Activated CD8-positive, alpha-beta memory T cell treated with anti-CD3 and anti-CD28 coated beads, Interleukin-2, amount 50 U/mL, for 4 hours (primary cell): ENCODE measurements at regions not wholly inside any gene's neighbourhood (a gene's known extent, or its start where the extent isn't known, plus 50 kb on each side); places are given as distances from the start of the nearest gene placed in this dataset.

Experiments
- DNase-seq: peaks from one replicate; pipeline ENCODE4 v3.0.0-alpha.2; 2020

DNA sequence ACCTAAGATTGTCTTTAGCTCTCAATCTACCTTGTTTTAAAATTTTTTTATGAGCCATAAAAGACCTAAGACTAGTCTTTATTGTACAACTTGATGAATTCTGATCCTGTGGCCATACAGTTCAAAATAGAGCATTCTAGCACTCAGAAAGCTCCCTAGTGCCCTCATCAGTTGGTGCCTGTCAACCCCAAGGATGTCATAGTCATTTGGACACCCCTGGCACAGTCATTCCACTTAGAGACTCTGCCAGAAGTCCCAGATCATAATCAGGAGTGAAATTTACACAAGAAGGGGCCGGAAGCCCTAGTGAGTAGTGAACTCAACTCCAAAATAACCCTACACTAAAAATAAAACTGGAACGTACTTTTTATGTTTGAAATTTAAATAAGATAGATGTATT, 80.0 kb upstream of the INSIG1 start:
- DNase-seq: no peak

DNA sequence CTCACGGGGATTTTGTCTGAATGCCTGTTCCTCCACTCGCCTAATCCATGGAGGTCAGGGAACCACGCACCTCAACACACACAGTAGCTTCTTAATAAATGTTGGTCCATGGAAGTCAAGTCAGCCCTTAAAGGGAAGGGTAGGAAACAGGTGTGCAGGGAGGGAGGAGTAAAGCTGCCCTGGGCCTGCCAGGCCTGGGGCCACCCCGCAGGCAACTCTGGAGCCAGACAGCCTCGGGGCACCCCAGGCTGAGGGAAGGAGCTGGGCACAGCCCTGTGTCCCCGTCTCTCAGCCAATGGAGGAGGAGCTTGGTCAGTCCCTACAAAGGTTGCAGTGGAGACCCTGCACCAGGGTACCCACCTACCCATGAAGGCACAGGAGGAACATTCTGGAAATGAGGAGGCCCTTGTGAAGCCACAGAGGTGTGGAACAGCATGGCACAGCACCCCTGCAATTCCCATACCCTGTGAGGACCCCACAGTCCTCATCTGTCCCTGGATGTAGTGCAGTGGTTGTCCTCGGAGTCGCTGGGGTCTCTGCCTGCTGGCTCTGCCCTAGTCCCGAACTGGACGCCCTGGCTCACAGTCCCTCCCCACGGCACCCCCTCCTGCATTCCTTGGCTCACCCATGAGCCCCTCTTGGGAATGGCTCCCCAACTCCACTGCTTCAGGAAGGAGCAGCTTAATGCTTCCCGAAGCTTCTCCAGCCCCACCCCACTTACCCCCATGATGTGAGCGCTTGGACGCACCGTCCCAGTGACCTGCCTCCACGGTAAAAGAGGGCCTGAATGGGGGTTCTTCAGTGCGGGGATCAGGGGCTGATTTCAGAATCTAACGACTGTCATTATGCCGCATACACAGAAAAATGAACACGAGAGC, 79.2 kb upstream of the INSIG1 start:
- no peak for DNase-seq

DNA sequence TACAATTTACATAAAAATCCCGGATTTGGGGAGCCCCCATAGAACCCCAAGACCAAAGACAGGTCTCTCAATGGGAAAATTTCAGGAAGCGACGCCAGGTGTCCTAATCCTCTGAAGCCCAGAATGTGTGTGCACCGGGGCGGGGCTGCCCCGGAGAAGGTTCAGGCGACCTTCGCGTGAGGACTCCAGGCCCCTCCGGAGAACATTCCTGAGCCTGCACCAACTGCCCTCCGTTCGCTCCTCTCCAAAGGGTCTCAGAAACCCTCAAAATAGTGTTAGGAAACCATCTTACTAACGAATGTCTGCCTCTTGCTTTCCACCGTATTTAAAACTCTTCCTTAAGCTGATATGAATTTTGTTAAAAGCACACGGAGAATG, 78.5 kb upstream of the INSIG1 start:
- no peak for DNase-seq

DNA sequence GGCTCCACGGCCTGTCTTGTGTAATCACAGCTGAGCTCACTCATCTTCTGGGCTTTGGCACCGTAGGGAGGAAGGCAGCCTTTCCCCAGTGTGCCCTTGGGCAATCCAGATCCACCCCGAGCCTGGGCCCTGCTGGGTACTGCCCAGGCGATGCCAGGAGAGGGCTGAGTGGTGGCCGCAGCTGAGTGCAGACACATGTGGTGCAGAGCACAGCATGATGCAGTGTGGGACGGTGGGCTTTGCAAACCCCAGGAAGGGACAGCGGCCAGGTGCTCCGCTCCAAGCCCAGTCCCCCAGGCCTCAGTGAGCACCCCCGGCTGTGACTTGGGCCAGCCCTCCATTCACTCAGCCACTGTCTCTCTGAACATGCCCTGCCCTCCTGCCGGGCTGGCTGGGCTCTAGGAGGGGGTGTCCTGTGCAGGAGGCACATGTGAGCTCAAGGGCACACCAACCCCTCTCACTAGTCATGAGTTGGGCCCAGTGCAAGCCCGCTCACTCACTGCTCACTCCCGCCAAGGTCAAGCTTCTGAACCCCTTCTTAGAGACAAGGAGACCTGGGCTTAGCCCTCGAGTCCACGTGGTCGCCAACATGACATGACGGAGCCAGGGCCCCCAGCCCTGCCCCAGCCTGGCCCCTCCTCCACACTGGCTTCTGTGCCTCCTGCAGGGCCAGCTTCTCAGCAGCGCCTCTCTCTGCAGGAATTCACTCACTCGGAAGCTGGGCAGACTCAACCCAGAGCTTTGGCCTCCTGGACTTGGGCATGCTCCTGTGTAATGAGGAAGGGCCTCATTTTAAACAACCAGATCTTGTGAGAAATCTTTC, 77.5 kb upstream of the INSIG1 start:
- no peak for DNase-seq

DNA sequence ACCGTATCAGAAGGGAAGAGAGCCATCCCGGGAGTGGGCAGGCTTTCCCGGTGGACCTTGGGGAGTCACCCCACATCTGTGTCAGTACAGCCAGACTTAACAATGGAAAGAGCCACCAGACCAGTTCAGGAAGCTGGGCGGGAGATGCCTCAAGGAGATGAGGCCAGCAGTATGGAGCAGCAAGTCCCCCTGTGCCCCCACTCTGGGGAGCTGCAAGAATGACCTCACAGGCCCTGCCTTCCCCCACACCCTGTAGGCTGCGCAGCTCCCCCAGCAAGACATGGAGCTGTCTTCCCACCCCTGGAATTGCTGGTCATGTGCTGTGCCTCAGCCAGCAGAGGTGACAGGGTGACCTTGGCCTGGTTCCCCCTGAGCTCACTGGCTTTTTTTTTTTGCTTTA, 76.8 kb upstream of the INSIG1 start:
- DNase-seq: no peak

DNA sequence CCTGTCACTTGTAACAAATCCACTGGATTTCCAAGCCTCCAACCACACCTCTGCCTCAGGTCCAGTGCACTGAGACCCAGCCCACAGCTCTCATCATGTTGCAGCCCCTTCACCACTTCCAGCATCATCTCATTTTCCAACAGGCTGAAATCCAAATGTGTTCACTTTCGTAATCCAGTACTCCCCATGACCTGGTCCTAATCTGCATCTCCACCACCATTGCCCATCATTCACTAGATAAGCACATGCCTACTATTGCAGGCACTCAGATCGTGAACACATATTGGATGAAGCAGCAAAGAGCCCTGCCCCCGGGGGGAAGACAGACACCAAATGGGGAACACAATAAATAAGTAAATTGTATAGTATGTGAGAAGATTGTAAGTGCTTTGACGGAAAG, 76.1 kb upstream of the INSIG1 start:
- DNase-seq: no peak

DNA sequence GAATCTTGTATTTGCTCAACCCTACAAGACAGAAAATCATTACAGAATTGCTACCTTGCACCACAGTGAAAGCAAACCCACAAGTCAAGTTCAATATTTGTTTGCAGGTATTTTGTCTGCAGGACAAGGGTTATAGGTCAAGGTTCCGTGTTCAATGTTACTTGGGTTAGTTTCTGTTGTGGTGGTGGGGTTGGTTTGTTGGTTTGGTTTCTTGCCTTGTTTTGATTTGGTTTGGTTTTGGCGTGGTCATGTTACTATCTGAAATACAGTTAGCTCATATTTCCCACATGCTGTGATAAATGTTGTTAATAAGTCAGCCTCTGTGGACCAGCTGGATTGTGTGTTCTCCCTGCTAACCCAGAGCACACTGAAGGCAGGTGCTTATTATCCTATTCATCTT, 75.6 kb upstream of the INSIG1 start:
- DNase-seq: no peak

DNA sequence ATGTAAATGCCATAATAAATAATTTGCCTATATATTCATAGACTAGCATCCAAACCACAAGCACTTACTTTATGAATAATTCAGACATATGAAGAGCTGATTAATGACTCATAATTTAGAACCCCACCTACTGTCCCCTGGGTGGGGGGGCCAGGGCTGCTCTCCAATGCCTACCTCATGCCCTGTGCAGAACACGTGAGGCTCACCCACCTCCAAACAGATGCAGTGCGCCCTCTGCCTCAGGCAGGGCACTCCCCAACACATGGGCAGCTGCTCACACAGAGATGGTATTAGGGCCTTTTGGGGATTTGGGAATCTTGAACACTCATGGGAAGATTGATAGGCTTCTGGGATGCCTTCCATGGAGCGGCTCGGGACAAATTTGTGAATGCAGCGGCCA, 75.1 kb upstream of the INSIG1 start:
- no peak for DNase-seq

DNA sequence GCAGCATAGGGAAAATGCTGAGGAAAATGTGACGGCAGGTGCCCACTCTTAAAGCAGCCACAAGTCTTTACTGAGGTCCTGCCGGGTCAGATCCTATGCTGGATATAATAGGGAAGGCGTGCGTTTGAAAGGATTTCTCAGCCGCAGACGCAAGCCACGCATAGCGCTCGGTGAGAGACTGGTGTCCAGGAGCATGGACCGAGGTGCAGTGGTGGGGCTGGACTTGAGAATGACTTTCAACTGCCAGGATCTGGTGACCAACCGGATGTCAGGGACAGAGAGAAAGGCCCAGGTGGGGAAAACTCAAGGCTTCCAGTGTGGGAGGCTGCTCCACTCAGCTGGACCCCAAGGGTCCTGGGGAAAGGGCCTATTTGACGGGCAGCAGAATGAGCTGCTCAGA, 74.7 kb upstream of the INSIG1 start:
- no peak for DNase-seq

DNA sequence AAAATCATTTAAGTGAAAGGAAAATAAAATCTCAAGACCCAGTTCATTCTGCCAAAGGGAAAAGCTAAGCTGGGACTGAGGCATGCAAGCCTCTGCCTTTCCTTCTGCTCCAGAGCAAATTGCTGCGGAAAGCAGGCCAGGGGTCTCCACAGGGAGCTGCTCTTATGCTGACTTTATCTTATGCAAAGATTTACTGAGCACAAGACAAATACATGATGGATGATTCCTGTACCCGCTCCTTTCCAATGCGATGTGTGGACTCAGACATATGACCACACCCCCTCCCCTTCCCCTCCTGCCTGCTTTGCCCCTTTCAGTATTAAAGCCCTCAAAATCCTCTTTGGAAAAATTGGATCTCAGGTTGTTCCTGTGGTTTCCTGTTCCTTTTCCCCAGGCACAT, 74.2 kb upstream of the INSIG1 start:
- DNase-seq: no peak

DNA sequence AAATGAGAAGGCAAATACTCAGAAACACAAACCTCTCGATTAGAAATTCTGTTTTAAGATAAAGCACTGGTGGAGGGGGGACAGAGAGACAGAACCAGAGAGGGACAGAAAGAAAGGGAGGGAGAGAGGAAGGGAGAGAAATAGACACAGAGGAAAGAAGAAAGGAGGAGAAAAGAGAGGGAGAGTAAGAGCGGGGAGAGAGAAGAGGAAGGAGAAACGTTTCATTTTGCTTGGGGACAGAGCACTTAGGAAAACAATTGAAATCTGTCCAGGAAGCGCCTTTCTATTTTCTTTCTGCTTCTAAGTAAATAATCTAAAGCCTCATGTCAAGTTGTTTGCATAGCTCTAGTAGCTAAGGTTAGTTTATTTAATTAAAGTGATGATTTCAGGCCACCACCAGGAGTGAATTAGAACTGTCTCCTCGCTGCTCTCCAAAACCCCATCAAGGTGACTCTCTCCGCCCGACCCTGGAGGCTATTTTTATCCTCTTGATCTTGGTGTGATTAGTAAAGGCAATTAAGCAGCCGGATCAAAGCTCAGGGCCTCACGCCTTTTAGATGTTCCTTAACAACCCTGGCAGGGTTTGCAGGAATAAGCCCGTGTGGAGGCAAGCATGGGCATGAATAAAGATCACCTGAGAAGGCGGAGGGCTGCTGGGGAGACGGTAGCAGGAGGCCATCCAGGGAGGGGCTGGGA, 73.4 kb upstream of the INSIG1 start:
- DNase-seq: no peak

DNA sequence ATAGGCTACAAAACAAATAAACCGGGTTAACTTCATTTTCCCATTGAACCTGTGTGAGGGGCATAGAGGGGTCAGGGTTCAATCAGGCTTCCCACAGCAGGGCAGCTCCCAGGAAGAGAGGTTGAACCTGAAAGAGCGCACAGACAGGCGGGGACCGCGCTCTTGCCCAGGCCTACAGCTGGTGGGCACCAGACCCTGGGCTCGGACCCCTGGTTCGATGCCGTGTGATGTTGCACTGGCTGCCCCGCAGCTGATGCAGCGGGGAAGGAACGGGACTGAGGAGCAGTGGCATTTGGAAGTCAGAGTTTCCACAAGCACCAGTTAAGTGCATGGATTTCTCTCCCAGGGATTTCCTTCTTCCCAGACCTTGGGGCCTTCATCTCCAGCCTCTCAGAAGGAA, 72.6 kb upstream of the INSIG1 start:
- DNase-seq: no peak

DNA sequence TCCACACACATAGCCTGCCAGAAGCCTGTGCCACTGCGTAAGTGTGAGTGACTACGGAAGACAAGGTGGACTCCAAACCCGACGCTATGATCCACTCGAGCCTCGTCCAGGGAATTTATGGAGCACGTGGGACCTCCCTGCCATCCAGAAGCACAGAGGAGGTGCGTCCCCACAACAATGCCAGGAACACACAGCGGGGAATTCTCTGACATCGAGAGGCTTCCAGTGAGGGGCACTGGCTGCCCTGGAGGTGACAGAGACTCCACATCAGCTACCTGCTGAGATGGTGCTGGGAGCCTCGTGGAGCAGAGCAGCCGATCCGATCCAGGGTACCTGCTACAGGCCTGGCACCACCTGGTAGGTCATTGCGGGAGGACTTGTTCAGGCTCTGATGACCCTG, 72.2 kb upstream of the INSIG1 start:
- DNase-seq: no peak

DNA sequence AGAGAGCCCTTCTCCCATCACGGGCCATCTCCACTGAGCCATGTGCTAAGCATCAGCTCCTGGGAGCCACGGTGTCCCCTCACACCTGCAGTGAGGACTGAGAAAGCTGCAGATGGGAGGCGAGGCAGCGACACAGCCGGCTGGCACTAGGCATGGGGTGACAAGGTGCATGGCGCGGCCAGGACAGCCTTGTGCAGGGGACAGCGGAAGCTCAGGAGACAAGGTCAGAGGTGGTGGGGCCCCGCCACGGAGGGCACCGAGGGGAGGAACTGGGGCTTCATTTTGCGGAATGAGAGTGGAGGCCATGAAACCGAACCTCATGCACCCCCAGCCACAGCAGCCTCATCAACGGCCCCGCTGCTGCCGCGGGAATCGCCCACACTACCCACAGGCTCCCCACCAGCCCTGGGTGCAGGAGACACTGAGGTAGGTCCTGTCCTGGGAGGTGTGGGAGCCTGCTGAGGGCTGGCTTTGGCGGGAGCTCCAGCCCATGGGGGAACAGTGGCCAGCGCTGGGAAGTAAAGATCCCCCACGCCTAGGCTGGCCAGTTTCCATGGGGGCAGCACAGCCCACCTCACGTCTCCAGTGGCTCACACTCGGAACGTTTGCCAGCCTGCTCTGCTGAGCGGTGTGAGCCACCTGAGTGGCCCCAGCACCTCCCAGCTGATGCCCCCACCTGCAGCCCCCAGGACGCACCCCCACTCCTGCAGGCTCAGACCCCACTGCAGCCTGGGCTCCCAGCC, 71.2 kb upstream of the INSIG1 start:
- no peak for DNase-seq

DNA sequence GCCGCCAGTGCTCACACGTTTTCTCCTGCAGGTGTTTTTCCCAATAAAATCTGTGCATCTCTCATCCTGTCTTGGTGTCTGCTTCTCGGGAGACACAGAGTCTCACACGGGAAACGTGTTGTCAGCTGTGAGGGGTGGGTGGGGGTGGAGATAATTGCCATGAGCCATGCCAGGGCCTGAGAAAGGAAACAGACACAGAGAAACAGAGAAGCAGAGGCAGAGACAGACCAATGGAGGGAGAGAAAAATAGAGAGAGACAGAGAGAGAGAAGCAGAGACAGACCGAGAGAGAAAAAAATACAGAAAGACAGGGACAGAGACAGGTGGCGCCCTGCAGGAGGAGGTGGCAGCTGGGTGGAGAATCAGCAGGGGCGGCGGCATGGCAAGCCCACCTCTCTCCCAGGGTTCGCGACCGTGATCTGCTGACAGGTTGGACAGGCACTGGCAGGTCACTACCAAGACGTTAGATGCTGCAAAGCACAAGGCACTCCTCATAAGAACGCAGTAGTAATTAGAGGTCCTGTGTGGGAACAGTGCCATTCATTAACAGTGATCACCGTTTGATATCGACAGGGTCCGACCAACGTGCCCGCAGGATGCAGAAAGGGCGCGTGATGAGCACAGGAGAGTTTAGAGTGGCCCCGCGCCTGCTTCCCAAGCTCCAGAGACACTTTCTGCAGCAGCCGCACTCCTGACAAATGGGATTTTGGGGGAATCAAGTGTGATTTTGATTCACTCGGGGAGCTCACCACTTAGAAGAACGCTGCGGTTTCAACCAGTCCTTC, 70.5 kb upstream of the INSIG1 start:
- DNase-seq: no peak

DNA sequence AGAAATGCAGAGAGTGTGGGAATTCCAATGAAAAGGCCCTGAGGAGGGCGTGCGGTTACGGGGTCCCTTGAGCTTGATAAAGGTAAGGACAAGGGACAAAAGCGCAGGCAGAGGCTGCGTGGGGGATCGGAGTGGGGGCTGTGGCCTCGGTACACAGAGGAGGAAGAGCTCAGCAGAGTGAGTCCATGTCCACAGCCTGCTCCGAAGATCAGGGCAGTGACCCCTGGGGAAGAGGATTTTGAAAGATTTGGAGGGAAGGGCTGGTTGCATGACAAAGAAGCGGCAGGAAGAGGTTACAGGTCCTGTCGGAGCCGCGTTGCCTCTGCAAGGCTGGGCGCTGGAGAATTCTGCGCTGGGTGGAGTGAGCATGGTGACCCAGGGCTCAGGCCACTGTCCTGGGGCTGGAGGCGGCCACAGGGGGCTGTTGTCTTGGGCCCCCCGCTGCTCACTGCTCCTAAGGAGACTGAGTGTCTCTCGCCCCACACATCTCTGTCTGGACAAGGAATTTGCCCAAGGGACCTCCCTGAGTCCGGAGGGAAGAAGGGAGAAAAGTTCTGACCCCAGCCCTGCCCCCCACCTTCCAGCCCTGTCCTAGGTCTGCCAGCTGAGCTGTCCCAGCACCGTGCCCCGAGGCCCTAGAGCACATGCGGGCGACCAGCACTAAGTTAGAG, 69.8 kb upstream of the INSIG1 start:
- DNase-seq: no peak

DNA sequence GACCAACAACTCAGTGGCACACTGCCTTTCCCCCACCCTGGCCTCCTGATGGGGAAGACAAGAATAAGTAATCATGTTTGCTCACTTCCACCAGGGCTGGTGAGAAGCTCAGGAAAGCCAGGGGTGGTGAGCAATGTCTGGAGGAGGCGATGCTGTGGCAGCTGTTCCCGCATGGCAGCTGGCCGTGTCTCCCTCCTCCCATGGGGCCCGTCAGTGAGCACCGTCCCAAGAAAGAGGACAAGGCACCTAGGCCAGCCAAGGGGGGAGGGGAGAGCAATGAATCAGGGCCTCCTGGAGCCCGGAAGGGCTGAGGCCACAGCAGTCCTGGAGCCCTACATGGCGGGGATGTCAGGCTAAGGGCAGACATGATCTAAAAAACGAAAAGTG, 69.2 kb upstream of the INSIG1 start:
- DNase-seq: no peak

DNA sequence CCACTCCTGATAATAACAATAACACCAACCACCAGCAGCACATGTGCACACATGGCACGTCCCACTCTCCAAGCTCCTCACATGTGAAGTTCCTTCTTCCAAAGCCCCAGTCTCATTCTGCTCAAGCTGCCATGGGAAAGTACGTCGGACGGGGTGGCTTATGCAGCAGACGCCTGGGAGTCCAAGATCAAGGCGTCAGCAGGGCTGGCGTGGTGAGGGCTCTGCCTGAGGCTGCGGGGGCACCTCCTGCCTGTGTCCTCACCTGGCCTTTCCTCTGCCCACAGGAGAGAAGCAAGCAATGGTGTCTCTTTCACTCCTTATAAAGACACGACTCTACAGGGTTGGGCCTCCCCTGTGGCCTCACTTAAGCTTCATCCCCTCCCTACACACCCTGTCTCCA, 68.8 kb upstream of the INSIG1 start:
- no peak for DNase-seq

DNA sequence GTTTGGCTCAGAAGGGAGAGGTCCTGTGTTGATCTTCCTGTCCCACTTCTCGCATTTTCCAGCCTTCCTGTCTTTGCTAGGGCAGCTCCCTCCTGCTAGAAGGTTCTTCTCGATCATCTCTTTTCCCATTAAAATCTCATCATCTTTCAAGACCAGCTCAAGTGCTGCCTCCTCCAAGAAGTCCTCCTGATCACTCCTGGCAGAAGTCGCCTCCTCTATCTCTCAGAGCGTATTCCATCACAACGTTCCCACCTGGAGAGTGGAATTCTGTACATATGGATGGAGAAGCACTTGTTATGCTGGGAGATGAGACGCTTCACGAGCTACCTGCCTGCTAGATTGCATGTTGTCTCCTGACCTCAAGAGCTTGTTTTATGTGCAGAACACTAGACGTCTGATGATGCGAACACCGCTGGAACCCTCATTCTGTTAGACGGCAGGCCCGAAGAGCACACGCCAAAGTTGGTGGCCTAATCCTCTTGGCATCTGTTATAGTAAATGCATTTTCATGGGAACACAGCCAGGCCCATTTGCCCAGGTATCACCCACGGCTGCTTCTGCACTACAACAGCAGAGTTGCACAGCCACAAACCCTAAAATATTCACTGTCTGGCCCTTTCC, 68.0 kb upstream of the INSIG1 start:
- DNase-seq: no peak

DNA sequence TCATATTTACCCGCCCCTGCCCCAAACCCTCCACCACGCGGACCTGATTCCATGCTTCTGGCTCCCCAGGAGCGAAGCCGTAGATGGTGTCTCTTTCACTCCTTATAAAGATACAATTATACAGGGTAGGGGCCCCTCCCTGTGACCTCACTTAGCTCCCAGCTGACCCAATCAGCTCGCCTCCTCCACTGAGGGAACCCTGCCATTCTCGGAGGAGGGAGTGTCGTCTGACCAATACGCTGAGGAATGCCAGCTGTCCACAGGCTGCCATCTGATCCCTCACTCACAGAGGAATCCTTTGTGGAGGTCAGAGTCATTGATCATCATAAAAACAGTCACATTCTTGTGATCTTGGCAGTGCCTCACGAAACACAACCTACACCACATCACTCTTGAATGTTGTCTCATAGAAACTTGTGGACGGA, 67.5 kb upstream of the INSIG1 start:
- no peak for DNase-seq

DNA sequence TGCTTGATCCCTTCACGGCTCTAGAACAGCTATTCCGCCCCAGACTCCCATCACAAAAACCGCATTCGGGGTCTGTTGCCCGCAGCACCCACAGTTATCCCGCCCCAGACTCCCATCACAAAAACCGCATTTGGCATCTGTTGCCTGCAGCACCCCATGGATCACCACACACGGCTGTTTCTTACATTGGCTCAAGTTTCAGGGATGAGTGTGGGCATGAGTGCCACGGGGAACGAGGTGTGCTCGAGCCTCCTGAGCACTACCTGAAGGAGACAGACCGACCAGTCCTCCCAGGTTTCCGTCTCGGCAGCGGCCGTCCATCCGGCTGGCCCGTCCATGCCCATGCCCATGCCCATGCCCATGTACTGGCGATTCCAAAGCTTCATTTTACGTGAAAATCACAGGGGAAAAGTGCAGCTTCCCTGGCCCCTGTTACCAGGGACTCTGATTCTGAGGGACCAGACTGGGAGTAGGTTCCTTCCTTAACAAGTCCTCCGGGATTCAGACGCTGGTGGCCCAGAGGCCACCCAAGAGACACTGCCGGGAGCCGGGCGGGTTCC, 66.4 kb upstream of the INSIG1 start:
- DNase-seq: no peak
